NOMO-1 (cell line): ENCODE measurements at regions not wholly inside any gene's neighbourhood (a gene's known extent, or its start where the extent isn't known, plus 50 kb on each side); places are given as distances from the start of the nearest gene placed in this dataset.

Source experiments
- DNase-seq, 2 experiments: peaks; one replicate each; lab custom pipeline; 2025; ENCODE audit not compliant: unreplicated experiment in 2 of 2; lab: John Stamatoyannopoulos, UW

DNA sequence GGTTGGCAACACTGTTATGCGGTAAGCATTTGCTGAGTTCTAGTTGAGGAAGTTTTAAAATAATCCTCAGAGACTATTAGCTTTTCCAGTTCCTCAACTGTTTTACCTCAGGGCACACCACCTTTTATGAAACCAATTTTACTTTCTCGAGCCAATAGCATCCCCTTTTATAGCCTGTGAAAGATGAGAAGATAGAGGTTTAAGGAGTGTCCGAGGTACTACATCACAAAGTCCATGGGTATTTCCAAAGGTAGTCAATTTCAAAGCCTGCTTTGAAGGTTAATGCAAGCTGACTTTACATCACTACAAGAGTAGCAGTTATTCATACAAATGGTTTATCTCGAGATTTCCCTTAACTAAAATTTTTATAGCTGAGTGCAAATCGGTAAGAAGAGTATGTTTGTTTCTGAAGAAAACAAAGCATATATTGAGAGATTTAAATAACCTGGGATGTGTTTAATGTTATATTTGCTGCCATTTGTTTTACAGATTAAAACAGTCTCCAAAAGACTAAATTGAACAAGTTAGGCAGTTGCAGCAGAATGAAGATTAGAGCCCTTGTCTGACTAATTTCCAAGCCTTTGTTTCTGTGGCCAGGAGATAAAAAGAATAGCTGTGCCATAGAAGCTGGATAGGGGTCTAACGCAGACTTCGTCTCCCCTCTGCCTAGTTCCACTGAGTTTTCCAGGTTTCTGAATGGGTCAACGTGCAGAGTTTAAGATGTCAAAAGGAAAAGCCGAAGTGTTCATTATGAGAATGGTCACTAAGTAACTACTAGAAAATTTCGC lies 74.7 kb upstream of the TRPC4 start:
- DNase-seq = no peak

DNA sequence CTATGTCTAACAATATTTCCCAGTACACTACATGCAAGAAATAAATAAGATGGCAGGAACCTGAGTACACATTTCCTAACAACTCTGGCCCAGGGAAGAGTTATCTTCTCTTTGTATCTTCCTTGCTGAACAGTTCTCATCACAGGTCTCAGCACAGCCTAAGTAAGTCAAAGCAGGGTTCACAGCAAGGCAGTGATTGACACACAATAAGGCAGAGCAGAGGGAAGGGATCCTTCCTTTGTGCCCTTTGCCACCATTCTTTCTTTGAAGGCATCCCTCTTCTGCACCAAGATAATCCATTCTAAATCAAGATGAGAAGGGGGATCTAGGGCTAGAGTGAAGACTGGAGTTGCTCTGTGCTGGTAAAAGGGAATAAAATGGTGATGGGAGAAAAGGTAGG lies 73.4 kb upstream of the TRPC4 start:
- no peak for DNase-seq

DNA sequence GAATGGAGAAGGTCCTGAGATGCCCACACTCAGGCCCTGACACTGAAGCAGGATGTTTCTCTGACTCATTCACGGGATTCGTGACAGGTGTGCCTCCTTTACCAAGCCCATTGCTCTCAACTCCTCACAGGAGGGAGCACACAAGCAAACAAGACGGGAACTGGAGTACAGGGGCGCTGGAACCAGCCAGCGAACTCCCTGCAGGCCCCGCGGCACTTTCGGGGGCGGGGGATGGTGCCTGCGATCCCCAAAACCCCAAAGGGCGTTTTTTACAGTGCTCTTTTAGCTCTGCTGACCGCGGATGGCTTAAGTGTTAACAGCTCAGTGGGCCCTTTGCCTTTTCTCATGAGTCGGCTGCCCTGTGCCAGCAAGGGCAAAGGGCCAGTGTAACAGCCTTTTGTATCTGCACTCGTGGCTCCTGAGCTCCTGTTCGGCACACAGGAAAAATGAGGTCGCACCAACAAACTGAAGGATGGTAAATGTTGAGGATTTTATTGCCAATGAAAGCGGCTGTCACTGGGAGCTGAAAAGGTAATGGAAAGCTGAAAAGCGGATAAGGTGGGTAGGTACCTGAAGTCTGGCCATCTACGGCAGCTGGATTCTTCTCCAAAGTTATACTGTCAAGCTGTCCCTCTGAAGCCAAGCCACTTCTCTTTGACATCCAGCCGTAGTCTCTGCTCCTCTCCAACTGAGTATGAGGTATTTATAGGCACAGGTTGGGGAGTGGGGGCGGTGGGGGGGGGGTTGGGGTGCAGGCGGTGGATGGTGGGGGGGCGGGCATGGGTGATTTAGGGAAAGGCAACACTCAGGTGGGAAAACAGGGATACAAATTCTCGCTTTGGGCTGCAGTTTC lies 65.0 kb upstream of the TRPC4 start:
- DNase-seq = no peak

DNA sequence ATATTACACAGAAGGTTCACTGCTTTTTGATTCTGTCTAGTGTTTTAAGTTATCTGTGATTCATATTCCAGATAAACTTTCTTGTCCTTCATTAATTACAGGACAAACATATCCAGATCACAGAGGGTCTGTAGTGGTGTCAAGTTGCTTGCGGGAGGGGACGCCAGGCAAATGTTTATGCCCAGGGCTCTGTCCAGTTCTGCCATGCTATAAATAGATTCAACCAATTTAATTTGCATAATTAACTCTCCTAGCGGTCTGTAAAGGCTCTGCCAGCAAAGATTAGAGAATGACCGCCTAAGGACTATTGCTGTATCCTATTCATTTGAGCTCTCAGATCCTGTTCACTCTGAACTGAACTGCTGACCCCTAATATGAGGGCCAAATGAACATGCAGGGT lies 59.7 kb upstream of the TRPC4 start:
- DNase-seq = no peak

DNA sequence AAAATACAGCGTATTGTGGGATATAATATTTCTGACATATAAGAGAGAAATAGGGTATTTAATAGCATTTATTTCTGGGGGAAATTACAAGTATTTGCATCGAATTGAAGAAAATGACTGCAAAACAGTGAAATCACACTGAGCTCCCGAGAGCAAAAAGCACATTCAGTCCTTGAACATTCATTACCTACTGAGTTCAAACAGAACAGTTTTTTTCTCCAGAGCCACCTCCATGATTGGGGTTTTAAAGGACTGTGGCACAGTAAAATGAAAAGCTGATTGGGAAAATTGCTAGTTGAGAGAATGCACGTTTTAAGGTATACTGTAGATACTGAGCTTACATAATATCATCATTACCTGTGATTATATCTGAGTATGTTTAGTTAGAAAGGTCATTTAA lies 58.0 kb upstream of the TRPC4 start:
- DNase-seq = no peak

DNA sequence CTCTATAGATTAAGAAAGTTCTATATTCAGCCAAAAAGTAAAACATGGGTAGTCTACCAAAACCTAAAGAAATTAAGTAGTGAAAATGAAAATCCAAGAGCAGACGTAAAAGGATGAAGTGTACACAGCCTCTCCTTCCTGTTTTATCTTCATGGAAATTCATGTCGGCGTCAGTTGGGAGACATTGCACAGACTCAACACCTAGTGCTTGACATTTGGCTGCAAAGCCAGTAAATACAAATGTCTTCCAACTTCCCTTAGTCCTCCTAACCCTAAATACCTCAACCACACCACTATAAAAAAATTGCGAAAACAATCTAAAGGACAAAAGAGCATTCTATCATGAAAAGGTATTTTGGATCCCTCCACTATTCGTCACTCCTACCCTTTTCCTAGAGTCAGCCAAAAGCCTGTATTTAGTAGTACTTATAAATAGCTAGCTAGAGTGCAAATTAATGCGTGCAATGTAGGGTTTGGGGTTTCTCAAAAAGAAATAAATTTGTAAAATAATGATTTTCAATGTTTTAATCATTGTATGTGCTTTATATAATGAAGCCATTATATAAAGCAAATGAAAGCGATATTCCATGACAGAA lies 56.4 kb upstream of the TRPC4 start:
- DNase-seq = no peak

DNA sequence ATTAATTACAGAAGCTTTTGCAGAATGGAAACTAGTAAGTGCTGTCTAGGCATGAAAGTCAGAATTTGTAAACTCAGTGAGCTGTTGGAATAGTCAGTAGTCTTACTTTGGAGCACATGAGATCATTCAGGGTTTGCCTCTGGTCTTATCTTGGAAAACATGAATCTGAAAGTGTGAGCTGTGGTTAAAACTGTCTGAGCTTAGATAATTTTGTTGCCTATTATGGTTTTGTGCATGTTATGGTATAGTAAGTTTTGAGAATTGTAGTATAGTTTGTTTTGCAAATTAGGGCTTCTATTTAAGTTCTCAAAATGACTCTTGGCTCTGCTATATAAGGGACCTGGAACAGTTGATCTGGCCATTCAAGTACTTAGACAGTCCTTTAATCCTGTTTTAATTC lies 53.7 kb upstream of the TRPC4 start:
- DNase-seq = no peak

DNA sequence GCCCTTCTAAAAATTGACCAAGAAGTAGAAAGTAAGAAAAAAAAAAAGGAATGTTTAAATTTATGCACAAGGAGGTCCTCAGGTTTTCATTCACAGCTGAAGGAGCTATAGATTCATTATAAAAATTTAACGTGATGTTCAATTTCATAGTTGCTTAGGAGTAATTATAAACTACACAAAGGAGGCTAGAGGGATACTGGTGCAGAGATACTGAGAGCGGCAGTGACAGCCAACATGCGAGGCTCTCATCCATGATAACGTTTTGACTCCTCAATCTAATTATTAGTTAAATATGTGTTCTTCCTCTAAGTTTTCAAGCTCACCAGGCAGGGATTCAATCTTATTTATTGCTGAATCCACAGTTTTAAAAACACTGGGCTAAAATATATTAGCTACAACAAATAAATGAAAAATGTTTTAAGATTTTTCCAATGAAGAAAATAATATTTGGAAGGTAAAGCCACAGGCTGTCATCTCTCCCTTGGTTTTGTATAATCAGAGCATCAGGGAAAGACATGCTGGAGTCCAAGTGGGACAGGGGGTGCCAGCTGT lies 49.8 kb upstream of the TRPC4 start:
- no peak for DNase-seq
